GM21390 (cell line): ENCODE measurements at regions not wholly inside any gene's neighbourhood (a gene's known extent, or its start where the extent isn't known, plus 50 kb on each side); places are given as distances from the start of the nearest gene placed in this dataset.
"Not testable (repeated sequence)": the region's sequence is repeated elsewhere in the genome, so short reads cannot be mapped to it uniquely, and the experiment has no call there.

Experiments
- ATAC-seq: cut with Tn5 transposase; IDR thresholded peaks from one replicate; pipeline ENCODE4 v1.9.1; 2021; ENCODE audit not compliant: unreplicated experiment

- ATAC-seq, result no peak
Observed at GRCh38 chr9:102740578-102740977, 254.6 kb upstream of the CYLC2 start.

GRCh38 chr9:102728946-102729345, 266.2 kb upstream of the CYLC2 start:
- no peak for ATAC-seq

GRCh38 chr9:102714184-102714583, 280.9 kb upstream of the CYLC2 start:
- no peak for ATAC-seq

GRCh38 chr9:102712910-102713309, 282.2 kb upstream of the CYLC2 start:
- not testable (repeated sequence) for ATAC-seq

- ATAC-seq, result no peak
Observed at GRCh38 chr9:102700936-102701335, 294.2 kb upstream of the CYLC2 start.

GRCh38 chr9:102669220-102669619, 325.9 kb upstream of the CYLC2 start:
- no peak for ATAC-seq

- ATAC-seq, result no peak
Observed at GRCh38 chr9:102652471-102652870, 342.7 kb upstream of the CYLC2 start.

GRCh38 chr9:102650896-102651295, 344.2 kb upstream of the CYLC2 start:
- no peak for ATAC-seq

- ATAC-seq, result no peak
Observed at GRCh38 chr9:102642651-102643050, 352.5 kb upstream of the CYLC2 start.

- ATAC-seq, result no peak
Observed at GRCh38 chr9:102631559-102631958, 363.6 kb upstream of the CYLC2 start.

GRCh38 chr9:102609461-102609860, 385.7 kb upstream of the CYLC2 start:
- ATAC-seq, result no peak

- not testable (repeated sequence) for ATAC-seq
Observed at GRCh38 chr9:102603198-102604195, 391.6 kb upstream of the CYLC2 start.

- ATAC-seq, result no peak
Observed at GRCh38 chr9:102594241-102594640, 400.9 kb upstream of the CYLC2 start.

GRCh38 chr9:102587281-102587680, 407.9 kb upstream of the CYLC2 start:
- no peak for ATAC-seq

- ATAC-seq, result no peak
Observed at GRCh38 chr9:102569436-102569835, 425.7 kb upstream of the CYLC2 start.

GRCh38 chr9:102551346-102551745, 443.8 kb upstream of the CYLC2 start:
- ATAC-seq, result no peak

GRCh38 chr9:102550886-102551285, 444.2 kb upstream of the CYLC2 start:
- no peak for ATAC-seq

- ATAC-seq, result no peak
Observed at GRCh38 chr9:102550266-102550665, 444.9 kb upstream of the CYLC2 start.

- ATAC-seq, result no peak
Observed at GRCh38 chr9:102534031-102534430, 461.1 kb upstream of the CYLC2 start.

GRCh38 chr9:102521097-102521755, 473.9 kb upstream of the CYLC2 start:
- ATAC-seq, result no peak

- ATAC-seq, result no peak
Observed at GRCh38 chr9:102519423-102519822, 475.7 kb upstream of the CYLC2 start.

GRCh38 chr9:102518324-102518723, 476.8 kb upstream of the CYLC2 start:
- ATAC-seq, result no peak
